ENCODE measurements at regions not wholly inside any gene's neighbourhood (a gene's known extent, or its start where the extent isn't known, plus 50 kb on each side); places are given as distances from the start of the nearest gene placed in this dataset.

- peak; percentile 55 for DNase-seq (ENCODE audit: low read depth)
Measured at GRCh38 chr3:146308682-146309081, 57.8 kb upstream of the PLSCR4 start.

- DNase-seq (ENCODE audit: low read depth): peak; percentile 86
Measured at GRCh38 chr3:146308222-146308621, 57.3 kb upstream of the PLSCR4 start.

- DNase-seq (ENCODE audit: low read depth): no peak
Measured at GRCh38 chr3:146307456-146307725, 56.5 kb upstream of the PLSCR4 start.

GRCh38 chr3:146306656-146307455 lies 56.0 kb upstream of the PLSCR4 start:
- no peak for DNase-seq (ENCODE audit: low read depth)

- DNase-seq (ENCODE audit: low read depth): no peak
Measured at GRCh38 chr3:146305808-146306423, 55.0 kb upstream of the PLSCR4 start.

- no peak for DNase-seq (ENCODE audit: low read depth)
Measured at GRCh38 chr3:146300768-146301167, 49.9 kb upstream of the PLSCR4 start.
